PC-9 (cell line): ENCODE measurements at regions not wholly inside any gene's neighbourhood (a gene's known extent, or its start where the extent isn't known, plus 50 kb on each side); places are given as distances from the start of the nearest gene placed in this dataset.

Experiments
- EZH2 ChIP-seq: fragments of 200-600 bp; sonication (generic); IDR thresholded peaks from 2 replicates; pipeline ENCODE4 v1.8.0; 2017; ENCODE audit warnings: antibody characterized with exemption, low read depth
- TF ChIP-seq, protein P1 (sequence below): fragments of 200-600 bp; sonication (generic); conservative IDR thresholded peaks from 2 replicates; pipeline ENCODE4 v1.6.1; 2017; ENCODE audit warnings: mixed run types, antibody characterized with exemption, mild to moderate bottlenecking, moderate library complexity

DNA sequence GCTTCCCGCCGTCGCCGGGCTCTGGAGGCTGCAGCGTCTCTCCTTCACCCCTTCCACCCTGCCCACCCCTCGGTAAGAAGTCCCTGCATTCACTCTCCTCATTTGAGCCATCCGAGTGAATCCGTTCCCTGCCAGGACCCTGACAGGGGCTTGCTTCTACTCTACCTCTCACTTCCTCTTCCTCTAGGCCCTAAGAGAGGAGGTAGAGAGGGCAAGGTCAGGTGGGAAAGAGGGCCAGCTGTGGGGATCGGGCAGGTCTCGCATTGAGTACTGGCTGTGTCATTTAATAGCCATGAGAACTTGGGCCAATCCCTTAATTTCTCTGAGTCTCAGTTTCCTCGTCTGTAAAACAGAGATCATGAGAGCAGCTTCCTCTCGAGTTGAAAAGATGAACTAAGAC lies 283.6 kb downstream of the UACA start:
- TF ChIP-seq, protein P1, sequence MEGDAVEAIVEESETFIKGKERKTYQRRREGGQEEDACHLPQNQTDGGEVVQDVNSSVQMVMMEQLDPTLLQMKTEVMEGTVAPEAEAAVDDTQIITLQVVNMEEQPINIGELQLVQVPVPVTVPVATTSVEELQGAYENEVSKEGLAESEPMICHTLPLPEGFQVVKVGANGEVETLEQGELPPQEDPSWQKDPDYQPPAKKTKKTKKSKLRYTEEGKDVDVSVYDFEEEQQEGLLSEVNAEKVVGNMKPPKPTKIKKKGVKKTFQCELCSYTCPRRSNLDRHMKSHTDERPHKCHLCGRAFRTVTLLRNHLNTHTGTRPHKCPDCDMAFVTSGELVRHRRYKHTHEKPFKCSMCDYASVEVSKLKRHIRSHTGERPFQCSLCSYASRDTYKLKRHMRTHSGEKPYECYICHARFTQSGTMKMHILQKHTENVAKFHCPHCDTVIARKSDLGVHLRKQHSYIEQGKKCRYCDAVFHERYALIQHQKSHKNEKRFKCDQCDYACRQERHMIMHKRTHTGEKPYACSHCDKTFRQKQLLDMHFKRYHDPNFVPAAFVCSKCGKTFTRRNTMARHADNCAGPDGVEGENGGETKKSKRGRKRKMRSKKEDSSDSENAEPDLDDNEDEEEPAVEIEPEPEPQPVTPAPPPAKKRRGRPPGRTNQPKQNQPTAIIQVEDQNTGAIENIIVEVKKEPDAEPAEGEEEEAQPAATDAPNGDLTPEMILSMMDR: no peak
- TF ChIP-seq EZH2: no peak
